Tibial nerve (tissue), 4 donors: ENCODE measurements at regions not wholly inside any gene's neighbourhood (a gene's known extent, or its start where the extent isn't known, plus 50 kb on each side); places are given as distances from the start of the nearest gene placed in this dataset.

Experiments used
- CTCF ChIP-seq, 5 experiments: fragments of 200-600 bp in 3 of 5; fragments of 450-650 bp in 2 of 5; sonication (generic) in 3 of 5; IDR thresholded peaks; one replicate each; pipeline ENCODE4 v1.5.1; 2016 to 2019; ENCODE audit warnings: antibody characterized with exemption in 5 of 5, mild to moderate bottlenecking in 3 of 5, moderate library complexity in 2 of 5
- EP300 ChIP-seq, 2 donors: sonication (generic); formaldehyde crosslinking; IDR thresholded peaks; one replicate each; pipeline ENCODE4 v1.6.1; 2017; ENCODE audit warnings: antibody characterized with exemption in 2 of 2, mild to moderate bottlenecking in 1 of 2
- POLR2A ChIP-seq, 2 donors: fragments of 450-650 bp; IDR thresholded peaks; one replicate each; pipeline ENCODE4 v1.6.1; 2017; ENCODE audit warnings: antibody characterized with exemption in 2 of 2, mild to moderate bottlenecking in 2 of 2, moderate library complexity in 2 of 2

DNA sequence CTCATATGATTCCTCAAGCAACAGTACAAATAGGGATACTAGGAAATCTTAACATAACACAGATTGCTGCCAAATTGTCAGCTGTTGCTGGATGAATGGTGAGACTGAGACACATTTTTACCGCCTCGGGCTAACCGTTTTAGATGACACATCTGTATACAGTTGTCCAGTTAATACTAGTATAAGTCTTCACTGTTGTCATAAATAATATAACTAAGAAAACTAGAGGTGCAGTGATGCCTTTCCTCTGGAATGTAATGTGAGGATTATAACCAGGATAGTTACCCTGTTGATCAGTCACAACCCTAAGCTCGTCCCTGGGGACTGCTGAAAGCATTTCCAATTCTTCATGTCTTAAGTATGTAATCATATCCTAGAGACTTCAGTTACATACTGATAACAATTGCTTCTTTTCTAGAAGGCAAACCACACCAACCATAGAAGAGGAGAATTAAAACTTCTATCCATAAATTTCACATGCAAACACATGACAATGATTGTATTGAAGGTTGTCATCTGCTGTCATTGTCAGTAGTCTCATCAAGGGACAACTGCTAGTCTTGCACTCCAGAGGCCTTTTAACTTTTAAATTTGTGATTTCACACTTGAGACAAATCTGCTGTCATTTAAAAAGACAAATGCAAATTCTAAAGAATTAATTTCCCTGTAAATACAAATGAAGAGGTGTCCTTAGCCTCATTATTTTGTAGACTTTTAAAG is 100.4 kb upstream of the SEMA3D start:
- TF ChIP-seq EP300 (IDR thresholded peaks at IDR 0.05) (no peak), CTCF (IDR thresholded peaks at IDR 0.05) (no peak), POLR2A (IDR thresholded peaks at IDR 0.05) (no peak)
